Medulla oblongata (tissue), 1 donor: ENCODE measurements at regions not wholly inside any gene's neighbourhood (a gene's known extent, or its start where the extent isn't known, plus 50 kb on each side); places are given as distances from the start of the nearest gene placed in this dataset.

ENCODE experiments used
- DNase-seq: peaks from one replicate; pipeline ENCODE4 v3.0.0-alpha.2; 2015; ENCODE audit errors: extremely low spot score

DNA sequence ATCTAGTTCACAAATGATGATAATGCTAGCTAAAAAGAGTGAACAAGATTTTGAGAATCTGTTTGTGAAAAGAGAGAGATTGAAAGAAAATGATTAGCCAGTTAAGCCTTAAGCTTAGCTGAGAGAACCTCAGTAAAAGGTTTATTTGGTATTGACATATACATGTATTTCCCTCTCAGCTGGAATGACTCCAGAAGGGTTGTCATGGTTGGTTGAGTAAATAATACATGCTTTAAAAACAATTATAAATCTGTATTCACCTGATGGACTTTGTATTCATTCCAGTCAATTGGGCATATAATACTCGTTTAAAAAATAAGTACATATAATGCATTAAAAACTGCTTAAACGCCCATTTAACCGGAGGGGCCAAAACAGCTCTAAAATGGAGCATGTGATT lies 181.4 kb downstream of the GRB14 start:
- DNase-seq = no peak

DNA sequence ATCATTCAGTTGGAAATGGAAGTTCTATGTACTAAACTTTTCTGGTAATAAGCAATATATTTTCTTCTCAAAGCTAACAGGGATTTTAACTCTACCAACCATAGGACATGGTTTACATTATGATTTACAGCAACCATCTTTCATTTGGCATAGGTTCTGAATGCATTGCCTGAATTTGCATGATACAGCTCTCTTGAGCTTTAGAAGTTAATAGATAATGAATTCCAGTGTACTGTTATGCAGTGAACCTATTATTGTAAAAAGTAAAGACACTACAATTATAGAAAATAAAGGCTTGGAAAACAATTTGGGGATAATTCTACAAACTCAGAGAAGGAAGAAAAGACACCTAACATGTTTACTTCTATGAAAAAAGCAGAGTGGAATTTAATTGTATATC lies 182.0 kb downstream of the GRB14 start:
- no peak for DNase-seq

DNA sequence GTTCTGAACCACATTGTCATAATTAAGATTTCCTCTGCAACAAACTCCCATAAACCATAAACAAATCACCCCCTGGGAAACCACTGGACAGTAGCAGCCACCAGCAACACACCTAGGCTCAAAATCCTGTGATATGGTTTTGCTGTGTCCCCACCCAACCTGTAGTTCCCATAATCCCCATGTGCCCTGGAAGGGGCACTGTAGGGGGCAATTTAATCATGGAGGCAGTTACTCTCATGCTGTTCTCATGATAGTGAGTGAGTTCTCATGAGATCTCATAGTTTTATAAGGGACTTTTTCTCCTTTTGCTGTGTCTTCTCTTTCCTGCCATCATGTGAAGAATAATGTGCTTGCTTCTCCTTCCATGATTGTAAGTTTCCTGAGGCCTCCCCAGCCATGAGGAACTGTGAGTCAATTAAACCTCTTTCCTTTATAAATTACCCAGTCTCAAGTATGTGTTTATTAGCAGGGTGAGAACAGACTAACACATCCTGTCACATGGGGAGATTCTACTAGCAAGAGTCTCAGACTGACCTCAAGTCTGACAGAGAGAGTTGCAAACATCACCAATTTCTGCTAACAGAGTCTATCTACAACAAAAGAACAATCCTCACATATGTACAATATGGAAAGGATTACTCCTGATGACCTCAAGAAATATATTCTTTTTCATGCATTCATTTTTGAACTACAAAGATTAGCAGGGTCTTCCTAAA lies 182.6 kb downstream of the GRB14 start:
- DNase-seq = no peak

DNA sequence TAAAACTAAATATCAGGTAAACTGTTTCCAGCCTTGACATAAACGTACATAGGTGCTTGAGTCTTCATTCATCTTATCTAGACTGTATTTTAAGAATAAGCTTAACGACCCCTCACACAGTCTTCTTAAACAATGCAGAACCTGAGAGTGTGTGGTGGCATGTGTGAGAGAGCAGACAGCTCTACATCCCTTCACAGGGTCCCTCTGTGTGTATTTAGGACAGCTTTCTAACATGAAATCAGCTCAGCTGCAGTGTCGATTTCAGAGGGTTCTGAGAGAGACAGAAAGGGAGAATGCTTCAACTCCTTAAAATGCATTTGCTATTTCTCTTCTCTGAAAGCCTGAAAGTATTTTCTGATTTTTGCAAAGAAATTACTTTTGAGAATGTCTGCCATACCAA lies 185.2 kb downstream of the GRB14 start:
- DNase-seq = no peak

DNA sequence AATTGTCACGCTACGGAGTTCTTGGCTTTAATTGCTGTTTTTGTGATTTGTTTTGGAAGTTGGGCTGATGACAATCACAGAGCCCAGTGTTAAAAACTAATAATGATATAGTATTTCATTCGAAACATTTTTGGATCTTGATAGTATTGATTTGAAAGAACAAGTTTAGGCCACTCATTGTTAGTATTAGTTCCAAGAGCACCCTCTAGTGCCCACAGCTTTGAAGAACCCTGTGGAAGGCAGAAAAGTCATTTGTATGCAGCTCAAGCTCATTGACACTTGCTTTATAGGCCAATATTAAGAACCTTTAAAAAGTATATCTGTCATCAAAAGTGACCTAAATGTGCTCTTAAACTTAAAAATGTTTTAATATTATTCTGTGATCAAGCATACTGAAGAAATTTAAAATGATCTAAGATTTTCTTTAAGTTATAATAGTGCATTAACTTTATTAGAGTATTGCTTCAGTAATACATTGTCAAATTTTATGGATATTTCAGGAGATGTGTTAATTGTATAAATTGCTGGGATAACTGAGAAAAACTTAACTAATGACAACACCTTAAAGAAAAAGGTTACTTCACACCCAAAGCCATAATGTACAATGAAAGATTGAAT lies 191.0 kb downstream of the GRB14 start:
- peak; percentile 69 for DNase-seq

DNA sequence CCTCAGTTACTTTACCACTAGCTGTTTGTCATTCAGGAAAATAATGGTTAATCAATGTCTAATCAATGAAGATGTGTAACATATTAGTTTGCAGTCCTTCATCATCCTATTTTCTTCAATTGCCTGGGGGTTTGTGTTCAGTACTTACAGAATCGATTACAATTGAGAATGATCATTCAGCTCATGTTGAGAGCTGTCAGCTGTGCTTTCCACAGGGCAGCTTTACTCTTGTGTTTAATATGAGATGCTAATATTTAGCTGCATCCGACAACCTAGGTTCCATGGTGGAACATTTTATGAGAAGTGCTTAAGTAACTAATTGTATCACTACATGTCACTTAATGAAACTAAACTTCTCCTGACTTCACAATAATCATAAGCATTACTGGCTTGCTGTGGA lies 191.9 kb downstream of the GRB14 start:
- DNase-seq = no peak

DNA sequence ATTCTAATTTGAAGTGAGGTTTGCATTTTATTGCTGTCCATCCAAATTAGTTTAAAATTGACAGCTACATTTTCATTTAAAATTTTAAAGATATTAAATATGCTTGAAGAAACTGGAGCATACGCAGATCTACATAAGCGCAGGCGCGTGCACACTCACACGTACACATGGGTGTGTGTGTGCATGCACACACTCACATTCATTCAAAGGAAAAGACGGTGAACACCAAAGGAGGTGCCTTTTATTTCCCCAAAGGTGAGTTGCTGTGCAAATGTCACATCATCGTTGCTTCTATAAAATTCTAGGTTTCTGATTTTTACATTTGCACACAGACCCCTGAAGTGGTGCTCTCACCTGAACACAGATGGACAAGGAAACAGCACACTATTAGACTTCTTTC lies 194.2 kb downstream of the GRB14 start:
- DNase-seq = no peak

DNA sequence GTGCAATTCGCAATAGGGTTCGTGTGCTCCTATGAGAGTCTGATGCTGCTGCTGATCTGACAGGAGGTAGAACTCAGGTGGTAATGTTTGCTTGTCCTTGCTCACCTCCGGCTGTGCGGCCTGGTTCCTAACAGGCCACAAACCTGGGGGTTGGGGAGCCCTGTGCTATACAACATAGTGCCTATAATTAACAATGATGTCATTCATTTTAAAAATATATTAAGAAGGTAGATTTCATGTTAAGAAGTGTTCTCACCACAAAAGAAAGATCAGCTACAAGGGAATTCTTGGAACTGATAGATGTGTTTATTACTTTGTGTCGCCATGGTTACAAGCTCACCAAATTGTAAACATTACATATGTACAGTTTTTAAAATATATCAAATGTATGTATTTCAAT lies 200.5 kb downstream of the GRB14 start:
- DNase-seq = no peak

DNA sequence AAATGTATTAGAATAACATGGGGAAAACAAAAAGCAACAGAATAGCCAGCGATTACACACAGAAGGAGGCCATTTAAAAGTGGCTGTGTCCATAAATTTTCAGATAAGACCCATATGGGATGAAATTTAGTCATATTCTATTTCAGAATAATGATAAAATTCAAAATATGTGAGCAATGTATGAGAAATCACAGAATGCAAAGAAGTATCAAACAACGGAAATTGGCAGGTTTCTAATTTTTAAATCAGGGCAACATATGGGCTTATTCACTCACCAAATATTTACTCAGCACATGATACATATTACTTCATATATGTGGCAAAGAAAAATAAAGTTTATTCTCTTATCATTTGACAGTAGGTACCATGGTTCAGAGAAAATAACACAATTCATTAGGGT lies 208.5 kb downstream of the GRB14 start:
- no peak for DNase-seq

DNA sequence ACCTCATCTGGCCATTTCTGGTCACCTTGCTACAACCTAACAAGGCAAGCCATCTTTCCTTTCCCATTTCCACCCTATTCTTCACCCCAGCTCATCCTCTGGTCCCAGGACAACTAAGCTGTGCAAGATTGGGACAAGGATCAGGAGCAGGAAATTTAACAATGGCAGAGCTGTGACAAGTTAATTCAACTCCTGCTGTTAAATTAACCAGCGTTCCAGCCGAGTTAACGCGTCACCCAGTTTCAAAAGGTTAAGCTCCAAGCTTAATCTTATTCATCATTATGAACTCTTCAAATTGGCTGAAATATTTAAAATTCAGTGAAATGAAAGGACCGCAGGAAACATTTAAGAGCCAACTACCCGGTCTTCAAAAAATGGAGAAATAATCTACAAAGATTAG lies 231.9 kb downstream of the GRB14 start:
- DNase-seq = no peak

DNA sequence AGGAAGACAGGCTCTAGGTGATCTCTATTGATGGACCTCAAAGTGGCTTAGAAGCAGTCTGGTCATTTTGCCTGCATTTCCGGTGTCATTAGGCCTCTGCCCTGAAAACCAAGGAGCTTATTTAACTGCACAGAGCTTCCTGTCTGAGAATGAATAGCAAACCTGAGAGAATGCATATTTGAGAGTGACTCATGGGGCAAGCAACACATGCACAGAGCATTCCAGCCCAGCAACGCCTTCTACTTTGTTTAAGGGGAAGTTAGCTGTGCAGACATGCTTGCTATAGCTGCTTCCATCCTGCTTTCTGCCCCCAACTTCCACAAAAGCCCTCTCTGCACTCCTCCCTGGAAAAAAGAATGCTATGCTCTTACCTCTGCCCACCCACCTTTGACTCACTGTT lies 232.8 kb downstream of the GRB14 start:
- no peak for DNase-seq

DNA sequence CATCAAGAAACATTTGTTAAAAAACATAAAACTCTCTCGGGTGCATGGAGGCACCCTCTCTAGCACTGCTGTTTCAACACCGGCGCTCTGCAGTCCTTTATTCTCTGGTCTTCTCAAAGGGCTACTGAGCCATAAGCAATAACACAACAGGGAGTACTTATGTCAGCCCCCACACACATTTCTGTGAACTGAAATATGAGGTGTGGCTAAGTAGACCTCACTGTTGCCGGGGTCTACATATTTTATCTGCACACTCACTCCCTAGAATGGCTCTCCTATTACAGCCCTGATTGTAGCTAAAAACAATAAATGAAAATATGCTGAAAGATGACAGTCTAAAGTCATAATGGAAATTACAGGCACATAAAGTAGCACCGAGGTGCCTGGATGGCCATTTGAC lies 235.1 kb downstream of the GRB14 start:
- DNase-seq = no peak

DNA sequence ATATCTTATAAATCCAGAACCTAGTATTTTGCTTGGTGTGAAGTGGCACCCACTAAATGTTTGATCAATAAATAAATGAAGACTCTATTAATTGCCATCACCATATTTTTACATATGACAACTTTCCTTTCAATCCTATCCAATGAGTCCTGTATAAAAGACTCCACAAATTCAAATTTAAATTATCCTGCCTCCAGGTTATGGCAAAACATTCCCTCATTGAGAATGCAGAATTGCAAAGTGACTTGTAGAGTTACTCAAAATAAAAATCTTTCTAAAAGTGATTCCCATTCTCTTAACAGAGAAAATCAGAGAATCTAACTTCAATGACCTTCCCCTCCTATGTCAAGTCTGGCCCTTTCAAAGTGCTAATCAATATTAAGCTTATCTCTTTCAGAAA lies 236.8 kb downstream of the GRB14 start:
- no peak for DNase-seq

DNA sequence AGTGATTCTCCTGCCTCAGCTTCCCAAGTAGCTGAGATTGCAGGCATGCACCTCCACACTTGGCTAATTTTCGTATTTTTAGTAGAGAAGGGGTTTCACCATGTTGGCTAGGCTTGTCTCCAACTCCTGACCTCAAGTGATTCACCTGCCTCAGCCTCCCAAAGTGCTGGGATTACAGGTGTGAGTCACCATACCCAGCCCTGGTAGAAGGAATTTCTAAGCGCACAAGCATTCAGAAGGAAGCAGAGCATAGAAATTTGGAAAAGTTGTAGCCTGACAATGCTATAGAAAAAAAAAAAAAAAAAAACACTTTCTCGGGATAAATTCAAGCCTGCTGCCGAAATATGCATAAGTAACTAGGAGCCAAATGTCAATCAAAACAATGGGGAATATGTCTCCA lies 249.4 kb downstream of the GRB14 start:
- DNase-seq = no peak

DNA sequence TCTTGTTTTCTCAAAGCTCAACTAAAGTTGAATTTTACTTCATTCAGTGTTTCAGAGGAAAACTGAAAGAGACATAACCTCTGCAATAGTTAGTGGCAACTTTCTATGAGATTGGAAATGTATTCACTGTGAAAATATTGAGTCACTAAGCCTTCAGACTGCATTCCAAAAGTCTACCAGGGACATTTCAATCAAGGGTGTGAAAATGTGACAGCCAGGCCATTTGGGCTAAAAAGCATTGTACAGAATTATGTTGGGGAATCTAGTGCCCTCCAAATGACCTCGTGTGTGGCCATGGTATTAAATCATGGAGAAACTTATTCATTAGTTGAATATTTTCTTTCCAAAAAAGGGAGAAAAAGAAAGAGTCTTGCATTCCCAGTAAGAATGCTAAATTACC lies 251.9 kb downstream of the GRB14 start:
- no peak for DNase-seq

DNA sequence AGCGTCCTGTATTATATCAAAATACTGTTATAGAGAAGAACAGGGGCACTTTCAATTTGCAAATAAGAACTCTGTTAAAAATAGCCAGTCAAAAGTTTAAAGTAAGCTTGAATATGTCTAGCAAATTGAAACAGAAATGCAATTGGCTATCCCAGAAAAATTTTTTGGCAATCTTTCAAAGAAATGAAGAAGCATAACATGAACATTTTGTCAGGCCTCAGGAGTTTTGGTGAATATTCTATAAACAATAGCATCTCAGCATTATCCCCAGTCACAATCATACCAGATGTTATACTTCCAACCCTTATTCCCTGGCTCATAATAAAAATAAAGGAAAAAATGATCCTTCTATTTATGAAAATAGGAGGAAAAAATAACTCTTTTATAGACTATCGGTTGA lies 252.4 kb downstream of the GRB14 start:
- DNase-seq = no peak

DNA sequence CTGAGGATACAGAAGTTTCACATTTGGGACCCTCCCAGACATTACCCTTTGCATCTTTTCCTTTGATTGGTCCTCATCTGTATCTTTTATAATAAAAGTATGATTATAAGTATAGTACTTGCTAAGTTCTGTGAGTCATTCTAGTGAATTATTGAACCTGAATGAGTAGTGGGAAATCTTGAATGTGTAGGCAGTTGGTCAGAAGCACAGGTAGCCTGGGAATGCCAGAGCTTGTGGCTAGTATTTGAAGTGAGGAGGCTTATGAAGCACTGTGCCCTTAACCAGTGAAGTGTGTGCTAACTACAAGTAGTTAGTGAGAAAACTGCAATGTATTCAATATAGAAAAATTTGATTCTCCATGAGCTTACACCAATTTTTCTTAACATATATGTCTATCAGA lies 257.6 kb downstream of the GRB14 start:
- DNase-seq = no peak

DNA sequence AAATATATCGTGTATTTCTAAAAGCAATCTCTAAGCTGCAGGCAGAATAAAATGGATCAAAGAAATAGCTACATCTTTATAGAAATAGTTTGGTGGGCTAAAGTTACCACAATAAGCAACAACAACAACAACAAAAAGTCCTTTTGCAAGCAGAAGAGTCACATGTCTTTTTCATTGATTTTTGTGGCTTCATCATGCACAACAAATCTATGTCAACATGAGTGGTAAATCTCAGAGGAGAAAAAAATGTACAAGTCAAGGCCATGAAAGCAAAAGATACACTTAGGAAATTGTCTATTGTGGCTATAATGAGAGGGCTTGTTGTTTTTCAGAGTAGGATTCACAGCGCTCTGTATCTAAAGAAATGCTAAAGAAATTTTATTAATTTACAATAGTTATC lies 269.7 kb downstream of the GRB14 start:
- DNase-seq = no peak

DNA sequence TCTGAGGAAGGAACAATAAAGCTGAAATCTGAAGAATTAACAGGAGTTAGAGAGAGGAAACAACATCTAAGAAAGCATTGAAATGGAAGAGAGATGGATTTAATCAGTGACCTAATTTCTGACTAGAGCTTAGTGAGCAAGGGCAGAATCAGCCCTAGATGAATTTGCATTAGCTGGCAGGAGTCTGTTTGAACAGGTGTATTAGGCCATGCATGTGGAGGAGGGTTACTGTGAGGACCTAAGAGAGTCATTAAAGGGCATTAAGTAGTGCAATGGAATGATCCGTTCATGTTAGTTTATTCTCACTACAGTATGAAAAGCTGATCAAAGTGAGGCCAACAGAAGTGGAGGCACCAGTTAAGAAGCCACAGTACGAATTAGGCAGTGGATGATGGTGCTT lies 285.3 kb downstream of the GRB14 start:
- DNase-seq = no peak

DNA sequence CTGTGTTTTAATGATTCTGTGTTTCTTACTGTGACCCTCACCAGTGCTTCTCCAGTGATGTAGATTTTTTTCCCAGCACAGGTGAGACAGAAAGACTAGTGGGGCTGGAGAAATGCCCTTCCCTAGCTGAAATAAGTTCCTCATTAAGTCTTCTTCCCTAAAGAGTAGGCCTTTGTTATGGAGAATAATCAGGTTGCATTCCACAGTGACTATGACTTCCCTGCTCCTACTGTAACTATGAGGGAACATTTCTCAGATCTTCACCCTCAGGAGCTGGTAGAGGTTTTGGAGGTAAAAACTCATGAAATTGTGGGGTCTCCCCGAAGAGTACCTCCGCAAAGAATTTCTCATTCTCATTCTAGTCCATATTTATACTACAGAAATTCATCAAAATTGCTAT lies 286.2 kb downstream of the GRB14 start:
- no peak for DNase-seq

DNA sequence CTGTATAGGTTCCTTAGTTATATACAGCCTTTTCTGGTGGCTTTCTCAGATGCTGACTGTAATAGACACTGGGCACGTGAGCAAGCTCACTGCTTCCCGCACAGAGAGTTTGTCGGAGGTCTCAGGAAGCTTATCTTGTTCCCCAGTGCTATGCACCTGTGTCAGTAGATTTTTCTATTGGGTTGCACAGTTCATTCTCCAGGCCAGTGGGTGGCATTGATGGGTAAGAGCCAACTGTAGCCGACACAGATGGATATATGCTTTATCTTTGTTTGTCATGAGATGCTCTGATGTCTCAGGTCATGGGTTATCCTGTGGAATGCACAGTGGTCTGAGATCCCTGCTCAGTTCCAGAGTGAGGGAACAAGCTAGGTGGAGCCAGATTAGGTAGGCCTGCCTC lies 293.0 kb downstream of the GRB14 start:
- no peak for DNase-seq

DNA sequence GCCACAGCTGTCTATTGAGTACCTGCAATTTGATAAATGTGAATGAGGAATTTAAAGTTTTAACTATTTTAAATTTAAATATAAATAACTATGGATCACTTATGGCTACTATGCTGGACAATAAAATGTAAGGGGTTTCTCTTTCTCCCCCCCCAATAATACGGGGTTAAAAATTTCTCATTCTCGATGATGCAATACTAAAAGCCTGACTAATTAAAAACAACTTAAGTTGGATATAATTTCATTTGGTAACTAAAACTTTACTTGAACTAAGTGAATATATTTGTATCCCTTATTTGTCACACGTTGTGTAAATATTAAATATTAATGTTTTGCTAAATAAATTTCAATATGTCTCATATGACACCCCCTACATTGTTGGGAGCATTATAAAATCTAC lies 297.3 kb downstream of the GRB14 start:
- DNase-seq = no peak

DNA sequence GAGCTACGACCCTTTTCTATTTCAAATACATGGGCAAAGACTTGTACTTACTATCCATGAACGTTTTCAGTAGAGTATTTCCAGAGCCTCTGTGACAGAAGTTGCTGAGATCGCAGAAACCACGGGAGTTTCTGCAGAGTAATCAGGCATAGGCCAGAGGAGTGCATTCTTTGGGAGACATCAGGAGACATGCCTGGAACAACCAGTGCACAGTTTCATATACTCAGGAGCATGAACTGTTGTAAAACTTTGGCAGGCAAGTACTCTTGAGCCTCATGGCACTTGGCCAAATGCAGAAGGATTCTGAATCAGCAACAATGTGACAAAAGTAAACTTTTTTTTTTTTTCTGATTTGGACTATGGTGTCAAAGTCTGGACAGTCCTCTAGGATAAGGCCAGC lies 307.1 kb downstream of the GRB14 start:
- DNase-seq = peak; percentile 10

DNA sequence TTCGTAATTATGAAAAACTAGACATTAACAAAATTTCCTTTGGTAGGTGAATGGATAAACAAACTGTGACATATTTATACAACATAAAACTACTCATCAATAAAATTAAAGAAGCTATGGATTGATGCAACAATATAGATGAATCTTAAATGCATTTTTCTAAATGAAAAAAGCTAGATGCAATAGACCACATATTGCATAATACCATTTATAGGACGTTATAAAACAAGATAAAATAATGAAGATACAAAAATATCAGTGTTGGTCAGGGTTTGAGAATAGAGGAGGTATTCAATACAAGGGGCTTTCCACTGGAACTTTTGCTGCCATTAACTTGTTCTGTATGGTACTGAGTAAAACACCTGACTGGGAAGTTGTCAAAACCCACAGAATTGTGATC lies 314.4 kb downstream of the GRB14 start:
- no peak for DNase-seq
